Smooth muscle cell (in vitro differentiated cells): ENCODE measurements at regions not wholly inside any gene's neighbourhood (a gene's known extent, or its start where the extent isn't known, plus 50 kb on each side); places are given as distances from the start of the nearest gene placed in this dataset.

Experiments used
- DNase-seq: peaks from one replicate; lab custom pipeline; 2025; ENCODE audit not compliant: unreplicated experiment; lab: John Stamatoyannopoulos, UW
- H2AFZ ChIP-seq: fragments of 200-600 bp; sonication (generic); 2 replicates; pipeline ENCODE4 v1.6.0; 2016; ENCODE audit warnings: antibody characterized with exemption, low read depth, mild to moderate bottlenecking
- H3F3A ChIP-seq: fragments of 200-600 bp; sonication (generic); 2 replicates; pipeline ENCODE4 v1.6.0; 2017; ENCODE audit warnings: antibody characterized with exemption, low read depth
- H3K27ac ChIP-seq: fragments of 200-600 bp; sonication (generic); 2 replicates; pipeline ENCODE4 v1.5.1; 2016; ENCODE audit warnings: low read depth, mild to moderate bottlenecking
- H3K27me3 ChIP-seq: fragments of 200-600 bp; sonication (generic); 2 replicates; pipeline ENCODE4 v1.6.1; 2016; ENCODE audit warnings: low read depth, mild to moderate bottlenecking
- H3K36me3 ChIP-seq: fragments of 200-600 bp; sonication (generic); 2 replicates; pipeline ENCODE4 v1.5.1; 2016; ENCODE audit warnings: low read depth
- H3K4me1 ChIP-seq: fragments of 200-600 bp; sonication (generic); 2 replicates; pipeline ENCODE4 v1.5.1; 2016; ENCODE audit warnings: low read depth
- H3K4me2 ChIP-seq: fragments of 200-600 bp; sonication (generic); 2 replicates; pipeline ENCODE4 v1.6.0; 2016; ENCODE audit warnings: mild to moderate bottlenecking
- H3K4me3 ChIP-seq: fragments of 200-600 bp; sonication (generic); 2 replicates; pipeline ENCODE4 v1.5.1; 2016; ENCODE audit warnings: mild to moderate bottlenecking
- H3K79me2 ChIP-seq: fragments of 200-600 bp; sonication (generic); 2 replicates; pipeline ENCODE4 v1.6.0; 2016; ENCODE audit warnings: low read depth, mild to moderate bottlenecking
- H3K9ac ChIP-seq: fragments of 200-600 bp; sonication (generic); 2 replicates; pipeline ENCODE4 v1.6.0; 2016; ENCODE audit warnings: low read depth
- H3K9me3 ChIP-seq: fragments of 200-600 bp; sonication (generic); replicated peaks from 2 replicates; pipeline ENCODE4 v1.5.1; 2016; ENCODE audit warnings: low read depth
- H4K20me1 ChIP-seq: fragments of 200-600 bp; sonication (generic); 2 replicates; pipeline ENCODE4 v1.6.0; 2016; ENCODE audit warnings: low read depth
- CTCF ChIP-seq: fragments of 200-600 bp; sonication (generic); IDR thresholded peaks from 2 replicates; pipeline ENCODE4 v1.5.1; 2017; ENCODE audit warnings: borderline replicate concordance, mild to moderate bottlenecking, antibody characterized with exemption; ENCODE audit not compliant: insufficient read depth, poor library complexity, severe bottlenecking
- WGBS: methylation state at CpG from one replicate; pipeline ENCODE4 v1.1.7; 2016; ENCODE audit warnings: low lambda C conversion rate; 5-methylcytosine and 5-hydroxymethylcytosine counted together

GRCh38 chr2:57437077-57437476, 609.5 kb upstream of the VRK2 start:
- TF ChIP-seq CTCF = no peak
- no peaks in the 10 kb centered on the region for H4K20me1 ChIP-seq
- no peaks in the 10 kb centered on the region for H3K36me3 ChIP-seq
- H3K27ac ChIP-seq = no peak overlapping the region
- no peaks in the 10 kb centered on the region for H3K9me3 ChIP-seq
- no peaks in the 10 kb centered on the region for H3K79me2 ChIP-seq
- H3K27me3 ChIP-seq = no peaks in the 10 kb centered on the region
- H3K4me2 ChIP-seq = no peak overlapping the region
- no peak for DNase-seq
- no peaks in the 10 kb centered on the region for H3K4me1 ChIP-seq
- no peak overlapping the region for H2AFZ ChIP-seq
- no peak overlapping the region for H3K4me3 ChIP-seq
- no peaks in the 10 kb centered on the region for H3F3A ChIP-seq
- WGBS = 90% methylated on average over 1 of the region's 1 CpG
- no peak overlapping the region for H3K9ac ChIP-seq

GRCh38 chr2:57440437-57440836, 606.2 kb upstream of the VRK2 start:
- Histone ChIP-seq H3K36me3 (no peaks in the 10 kb centered on the region), H3K27ac (no peak overlapping the region), H3K4me2 (no peak overlapping the region), H3K4me3 (no peak overlapping the region), H3K9ac (no peak overlapping the region), H2AFZ (no peak overlapping the region), H3F3A (peaks cover 5% of the 10 kb centered on the region), H3K79me2 (no peaks in the 10 kb centered on the region), H3K9me3 (no peaks in the 10 kb centered on the region), H3K27me3 (no peaks in the 10 kb centered on the region), H4K20me1 (no peaks in the 10 kb centered on the region), H3K4me1 (no peaks in the 10 kb centered on the region)
- TF ChIP-seq CTCF = no peak
- DNase-seq = no peak
- WGBS = 98% methylated on average over 1 of the region's 1 CpG

- Histone ChIP-seq H3K79me2 (no peaks in the 10 kb centered on the region), H3K4me3 (no peak overlapping the region), H3K9me3 (no peaks in the 10 kb centered on the region), H3K4me2 (peak overlapping the region; percentile 61), H3K9ac (peak overlapping the region; percentile 60), H3K27ac (peak overlapping the region; percentile 96), H3K36me3 (no peaks in the 10 kb centered on the region), H3K27me3 (no peaks in the 10 kb centered on the region), H2AFZ (no peak overlapping the region), H3K4me1 (no peaks in the 10 kb centered on the region), H3F3A (peaks cover 5% of the 10 kb centered on the region), H4K20me1 (no peaks in the 10 kb centered on the region)
- no peak for TF ChIP-seq CTCF
- 79% methylated on average over 2 of the region's 2 CpGs for WGBS
- DNase-seq = no peak
Observed at GRCh38 chr2:57443086-57443485, 603.5 kb upstream of the VRK2 start.

GRCh38 chr2:57443973-57444521, 602.6 kb upstream of the VRK2 start:
- no peaks in the 10 kb centered on the region for H3K9me3 ChIP-seq
- H3K27ac ChIP-seq = peak overlapping the region; percentile 96
- H3K9ac ChIP-seq = peak overlapping the region; percentile 84
- DNase-seq = no peak
- 52% methylated on average over 5 of the region's 5 CpGs for WGBS
- peaks cover 5% of the 10 kb centered on the region for H3F3A ChIP-seq
- no peaks in the 10 kb centered on the region for H3K4me1 ChIP-seq
- no peaks in the 10 kb centered on the region for H3K79me2 ChIP-seq
- no peak overlapping the region for H2AFZ ChIP-seq
- H4K20me1 ChIP-seq = no peaks in the 10 kb centered on the region
- no peaks in the 10 kb centered on the region for H3K36me3 ChIP-seq
- no peak overlapping the region for H3K4me3 ChIP-seq
- peak overlapping the region; percentile 61 for H3K4me2 ChIP-seq
- TF ChIP-seq CTCF = no peak
- H3K27me3 ChIP-seq = no peaks in the 10 kb centered on the region
